Left ventricle myocardium inferior (tissue), 1 donor: ENCODE measurements at regions not wholly inside any gene's neighbourhood (a gene's known extent, or its start where the extent isn't known, plus 50 kb on each side); places are given as distances from the start of the nearest gene placed in this dataset.

Experiments used
- DNase-seq: peaks from one replicate; pipeline ENCODE4 v3.0.0-alpha.2; 2020
- H3K27ac ChIP-seq: fragments of 200-600 bp; replicated peaks from 2 replicates; pipeline ENCODE4 v1.8.0; 2021
- H3K27me3 ChIP-seq: fragments of 200-600 bp; 2 replicates; pipeline ENCODE4 v1.8.0; 2021; ENCODE audit warnings: low read depth
- H3K36me3 ChIP-seq: fragments of 200-600 bp; 2 replicates; pipeline ENCODE4 v1.8.0; 2021
- H3K4me1 ChIP-seq: fragments of 200-600 bp; 2 replicates; pipeline ENCODE4 v1.8.0; 2021
- H3K4me3 ChIP-seq: fragments of 200-600 bp; 2 replicates; pipeline ENCODE4 v1.8.0; 2021; ENCODE audit warnings: mild to moderate bottlenecking, moderate library complexity
- H3K9me3 ChIP-seq: fragments of 200-600 bp; replicated peaks from 2 replicates; pipeline ENCODE4 v1.8.0; 2021
- intact Hi-C: fragments of 100-400 bp; cut with micrococcal nuclease; formaldehyde crosslinking; loops from one replicate; pipeline ENCODE4 v1.11.0; 2022
- TF ChIP-seq, protein P1 (sequence below): fragments of 200-600 bp; IDR thresholded peaks from 2 replicates; pipeline ENCODE4 v1.8.0; 2021; ENCODE audit warnings: antibody characterized with exemption, mild to moderate bottlenecking, borderline replicate concordance
- donor health status: DM: no; HTN: yes; CAD: no; lungs with severe emphysema.

DNA sequence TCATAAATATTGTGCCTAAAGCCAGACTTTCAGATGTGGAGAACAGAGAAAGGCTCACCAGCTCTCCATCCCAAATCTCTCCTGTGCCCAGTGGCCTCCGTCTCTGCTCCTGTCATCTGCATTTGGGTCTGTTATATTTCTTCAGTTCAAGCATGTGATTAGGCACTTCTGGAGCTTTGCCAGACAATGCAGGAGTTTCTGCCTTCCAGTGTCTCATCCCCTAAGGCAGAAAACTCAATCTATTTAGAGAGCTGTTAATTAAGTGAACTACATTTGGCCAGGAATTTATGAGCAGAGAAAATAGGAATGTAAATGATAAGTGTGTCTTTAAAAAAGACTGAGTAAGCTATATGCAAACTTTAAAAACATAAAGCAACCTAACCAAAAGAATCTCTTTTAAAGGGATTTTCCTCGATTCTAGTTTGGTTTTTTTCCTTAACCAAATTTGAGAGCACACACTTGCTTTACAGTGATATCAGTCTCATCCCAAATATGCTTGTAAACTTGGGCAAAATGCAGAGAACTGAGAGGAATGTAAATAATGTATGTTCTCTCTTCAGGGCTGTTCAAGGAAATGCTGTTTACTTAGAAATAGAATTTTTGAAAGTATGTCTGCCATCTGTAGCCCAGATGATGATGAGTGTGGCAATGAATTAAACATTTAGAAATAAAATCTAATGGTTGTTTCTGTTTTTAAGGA, 113.9 kb downstream of the ELOVL4 start:
- peaks cover 2% of the 10 kb centered on the region for H3K9me3 ChIP-seq
- H3K27ac ChIP-seq, result no peak overlapping the region
- H3K4me1 ChIP-seq, result no peaks in the 10 kb centered on the region
- H3K36me3 ChIP-seq, result no peaks in the 10 kb centered on the region
- intact Hi-C loops, result no loop called here
- H3K4me3 ChIP-seq, result no peak overlapping the region
- TF ChIP-seq, protein P1, sequence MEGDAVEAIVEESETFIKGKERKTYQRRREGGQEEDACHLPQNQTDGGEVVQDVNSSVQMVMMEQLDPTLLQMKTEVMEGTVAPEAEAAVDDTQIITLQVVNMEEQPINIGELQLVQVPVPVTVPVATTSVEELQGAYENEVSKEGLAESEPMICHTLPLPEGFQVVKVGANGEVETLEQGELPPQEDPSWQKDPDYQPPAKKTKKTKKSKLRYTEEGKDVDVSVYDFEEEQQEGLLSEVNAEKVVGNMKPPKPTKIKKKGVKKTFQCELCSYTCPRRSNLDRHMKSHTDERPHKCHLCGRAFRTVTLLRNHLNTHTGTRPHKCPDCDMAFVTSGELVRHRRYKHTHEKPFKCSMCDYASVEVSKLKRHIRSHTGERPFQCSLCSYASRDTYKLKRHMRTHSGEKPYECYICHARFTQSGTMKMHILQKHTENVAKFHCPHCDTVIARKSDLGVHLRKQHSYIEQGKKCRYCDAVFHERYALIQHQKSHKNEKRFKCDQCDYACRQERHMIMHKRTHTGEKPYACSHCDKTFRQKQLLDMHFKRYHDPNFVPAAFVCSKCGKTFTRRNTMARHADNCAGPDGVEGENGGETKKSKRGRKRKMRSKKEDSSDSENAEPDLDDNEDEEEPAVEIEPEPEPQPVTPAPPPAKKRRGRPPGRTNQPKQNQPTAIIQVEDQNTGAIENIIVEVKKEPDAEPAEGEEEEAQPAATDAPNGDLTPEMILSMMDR, result no peak
- peaks cover 8% of the 10 kb centered on the region for H3K27me3 ChIP-seq
- DNase-seq, result no peak

- intact Hi-C loops, result no loop called here
- TF ChIP-seq, protein P1, result no peak
- no peak for DNase-seq
These were observed 114.6 kb downstream of the ELOVL4 start for GRCh38 chr6:79832723-79833122.

GRCh38 chr6:79824202-79824601, 123.2 kb downstream of the ELOVL4 start:
- Histone ChIP-seq H3K36me3 (no peaks in the 10 kb centered on the region), H3K4me1 (no peaks in the 10 kb centered on the region), H3K27ac (no peak overlapping the region), H3K4me3 (no peak overlapping the region), H3K9me3 (peaks cover 22% of the 10 kb centered on the region), H3K27me3 (no peaks in the 10 kb centered on the region)
- intact Hi-C loops, result no loop called here
- TF ChIP-seq, protein P1, result no peak
- DNase-seq, result no peak

More at GRCh38 chr6:79832723-79833122, 114.6 kb downstream of the ELOVL4 start:
- Histone ChIP-seq H3K36me3 (no peaks in the 10 kb centered on the region), H3K4me1 (no peaks in the 10 kb centered on the region), H3K27me3 (peaks cover 8% of the 10 kb centered on the region), H3K27ac (no peak overlapping the region), H3K4me3 (no peak overlapping the region), H3K9me3 (no peaks in the 10 kb centered on the region)

- peaks cover 18% of the 10 kb centered on the region for H3K9me3 ChIP-seq
- no peak overlapping the region for H3K27ac ChIP-seq
- TF ChIP-seq, protein P1, result no peak
- no peaks in the 10 kb centered on the region for H3K27me3 ChIP-seq
- intact Hi-C loops, result no loop called here
- H3K4me1 ChIP-seq, result no peaks in the 10 kb centered on the region
- DNase-seq, result no peak
- H3K36me3 ChIP-seq, result no peaks in the 10 kb centered on the region
- no peak overlapping the region for H3K4me3 ChIP-seq
These were observed 125.5 kb downstream of the ELOVL4 start for GRCh38 chr6:79821859-79822258.

GRCh38 chr6:79818471-79818870, 128.9 kb downstream of the ELOVL4 start:
- H3K9me3 ChIP-seq, result no peaks in the 10 kb centered on the region
- no peaks in the 10 kb centered on the region for H3K27me3 ChIP-seq
- DNase-seq, result no peak
- no peak overlapping the region for H3K4me3 ChIP-seq
- no peak overlapping the region for H3K27ac ChIP-seq
- TF ChIP-seq, protein P1, result no peak
- no peaks in the 10 kb centered on the region for H3K36me3 ChIP-seq
- intact Hi-C loops, result loop anchor here (10.0 kb wide), 1 partner anchor 244 kb away; no protein-coding TSS in a partner anchor
- no peaks in the 10 kb centered on the region for H3K4me1 ChIP-seq
